Coronary artery (tissue), 2 donors: ENCODE measurements at regions not wholly inside any gene's neighbourhood (a gene's known extent, or its start where the extent isn't known, plus 50 kb on each side); places are given as distances from the start of the nearest gene placed in this dataset.

Experiments
- DNase-seq: peaks from one replicate; pipeline ENCODE4 v3.0.0-alpha.2; 2017; ENCODE audit warnings: low spot score
- H3K27ac ChIP-seq, 2 donors: fragments of 200-600 bp; sonication (generic); one replicate each; pipeline ENCODE4 v1.5.1; 2016 to 2019
- H3K4me3 ChIP-seq: fragments of 200-600 bp; sonication (generic); 2 replicates; pipeline ENCODE4 v1.5.1; 2016; ENCODE audit warnings: mild to moderate bottlenecking, moderate library complexity
- TF ChIP-seq, protein P1 (sequence below): fragments of 200-600 bp; sonication (generic); IDR thresholded peaks from one replicate; pipeline ENCODE4 v1.5.1; 2019; ENCODE audit warnings: antibody characterized with exemption

DNA sequence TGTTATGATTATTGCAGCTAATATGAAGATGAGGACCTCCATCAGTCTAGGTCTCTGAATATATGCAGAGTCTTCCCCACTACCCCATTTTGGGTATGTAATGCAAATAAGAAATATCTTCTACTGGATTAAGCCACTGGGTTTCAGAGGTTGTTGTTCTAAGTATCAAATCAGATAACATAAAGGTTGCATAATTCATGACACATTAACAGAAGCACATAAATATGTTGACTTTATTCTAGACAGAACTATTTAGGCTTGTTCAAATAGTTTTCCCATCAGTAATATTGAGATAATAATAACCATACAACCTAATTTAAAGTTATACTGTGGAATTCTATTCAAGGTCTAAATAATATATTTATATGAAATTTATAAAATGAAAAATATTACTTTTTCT is 157.1 kb downstream of the ETV1 start:
- H3K27ac ChIP-seq = no peak overlapping the region
- TF ChIP-seq, protein P1, sequence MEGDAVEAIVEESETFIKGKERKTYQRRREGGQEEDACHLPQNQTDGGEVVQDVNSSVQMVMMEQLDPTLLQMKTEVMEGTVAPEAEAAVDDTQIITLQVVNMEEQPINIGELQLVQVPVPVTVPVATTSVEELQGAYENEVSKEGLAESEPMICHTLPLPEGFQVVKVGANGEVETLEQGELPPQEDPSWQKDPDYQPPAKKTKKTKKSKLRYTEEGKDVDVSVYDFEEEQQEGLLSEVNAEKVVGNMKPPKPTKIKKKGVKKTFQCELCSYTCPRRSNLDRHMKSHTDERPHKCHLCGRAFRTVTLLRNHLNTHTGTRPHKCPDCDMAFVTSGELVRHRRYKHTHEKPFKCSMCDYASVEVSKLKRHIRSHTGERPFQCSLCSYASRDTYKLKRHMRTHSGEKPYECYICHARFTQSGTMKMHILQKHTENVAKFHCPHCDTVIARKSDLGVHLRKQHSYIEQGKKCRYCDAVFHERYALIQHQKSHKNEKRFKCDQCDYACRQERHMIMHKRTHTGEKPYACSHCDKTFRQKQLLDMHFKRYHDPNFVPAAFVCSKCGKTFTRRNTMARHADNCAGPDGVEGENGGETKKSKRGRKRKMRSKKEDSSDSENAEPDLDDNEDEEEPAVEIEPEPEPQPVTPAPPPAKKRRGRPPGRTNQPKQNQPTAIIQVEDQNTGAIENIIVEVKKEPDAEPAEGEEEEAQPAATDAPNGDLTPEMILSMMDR = no peak
- no peak overlapping the region for H3K4me3 ChIP-seq
- DNase-seq = no peak

DNA sequence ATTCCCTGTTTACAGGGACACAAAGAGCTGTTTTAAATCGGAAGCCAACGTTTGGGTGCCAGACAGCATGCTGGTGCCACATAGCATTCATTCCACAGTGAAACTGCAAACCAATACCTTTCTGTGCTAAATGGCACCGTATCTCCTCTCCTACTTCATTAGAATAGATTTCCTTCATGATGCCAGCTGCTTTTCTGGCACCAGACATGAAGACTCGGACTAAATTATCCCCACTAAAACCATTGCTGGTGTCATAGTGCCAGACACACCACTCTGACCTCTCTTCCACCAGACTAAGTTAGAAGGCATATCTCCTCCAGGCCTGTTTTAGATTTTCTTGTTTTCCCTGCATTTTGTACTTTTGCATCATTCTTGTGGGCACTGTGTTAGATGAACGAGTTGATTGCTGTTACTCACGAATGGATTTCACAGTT is 155.1 kb downstream of the ETV1 start:
- DNase-seq = no peak
- no peak overlapping the region for H3K4me3 ChIP-seq
- TF ChIP-seq, protein P1 = no peak
- no peak overlapping the region for H3K27ac ChIP-seq

DNA sequence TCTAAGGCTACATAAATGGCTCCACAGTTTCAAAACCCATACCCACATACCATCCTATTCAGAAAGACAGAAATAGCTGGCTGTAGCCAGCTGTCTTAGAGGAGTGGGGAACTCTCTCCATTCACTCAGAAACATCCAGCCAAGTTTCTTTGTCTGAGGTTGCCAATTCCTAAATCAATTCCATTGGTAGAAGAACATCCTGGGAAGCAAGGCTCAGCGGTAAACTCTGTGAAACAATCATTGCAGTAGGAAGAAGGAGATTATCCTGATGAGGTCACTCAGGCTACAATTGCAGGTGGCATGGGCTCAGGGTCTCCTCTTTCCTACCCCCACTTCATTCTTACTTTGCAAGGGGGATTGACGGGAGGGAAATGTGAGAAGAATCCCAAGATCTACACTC is 154.0 kb downstream of the ETV1 start:
- DNase-seq = no peak
- Histone ChIP-seq H3K27ac (no peak overlapping the region), H3K4me3 (no peak overlapping the region)
- TF ChIP-seq, protein P1 = no peak

DNA sequence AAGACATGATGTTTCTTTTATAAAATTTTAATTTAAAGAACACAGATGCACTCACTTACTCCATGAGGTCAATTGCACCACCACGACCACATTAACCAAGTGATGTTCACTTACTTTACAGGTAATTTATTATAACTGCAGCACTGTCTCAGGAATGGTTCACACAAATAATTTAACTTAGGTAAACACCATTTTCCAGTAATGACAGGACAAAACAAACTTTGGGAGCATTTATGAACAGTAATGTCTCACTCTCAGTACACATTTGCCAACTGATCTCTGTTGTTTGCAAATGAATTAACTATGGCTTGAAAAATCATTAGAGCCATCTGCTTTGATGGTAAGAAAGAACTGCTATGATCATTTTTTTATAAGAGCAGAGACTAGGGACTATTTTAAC is 150.4 kb downstream of the ETV1 start:
- no peak overlapping the region for H3K4me3 ChIP-seq

More for the DNA sequence above, 150.4 kb downstream of the ETV1 start:
- DNase-seq = no peak
- no peak overlapping the region for H3K27ac ChIP-seq
- TF ChIP-seq, protein P1 = no peak
